DMS 273 (cell line): ENCODE measurements at regions not wholly inside any gene's neighbourhood (a gene's known extent, or its start where the extent isn't known, plus 50 kb on each side); places are given as distances from the start of the nearest gene placed in this dataset.
"Not testable (repeated sequence)": the region's sequence is repeated elsewhere in the genome, so short reads cannot be mapped to it uniquely, and the experiment has no call there.

Experiments
- DNase-seq: peaks from one replicate; lab custom pipeline; 2025; ENCODE audit not compliant: unreplicated experiment; lab: John Stamatoyannopoulos, UW

- DNase-seq, result no peak
These were observed 465.6 kb upstream of the PRKX start for GRCh38 chrX:4179031-4179430.

GRCh38 chrX:4175221-4175620 lies 461.8 kb upstream of the PRKX start:
- DNase-seq, result no peak

GRCh38 chrX:4173743-4174142 lies 460.3 kb upstream of the PRKX start:
- DNase-seq, result no peak

DNA sequence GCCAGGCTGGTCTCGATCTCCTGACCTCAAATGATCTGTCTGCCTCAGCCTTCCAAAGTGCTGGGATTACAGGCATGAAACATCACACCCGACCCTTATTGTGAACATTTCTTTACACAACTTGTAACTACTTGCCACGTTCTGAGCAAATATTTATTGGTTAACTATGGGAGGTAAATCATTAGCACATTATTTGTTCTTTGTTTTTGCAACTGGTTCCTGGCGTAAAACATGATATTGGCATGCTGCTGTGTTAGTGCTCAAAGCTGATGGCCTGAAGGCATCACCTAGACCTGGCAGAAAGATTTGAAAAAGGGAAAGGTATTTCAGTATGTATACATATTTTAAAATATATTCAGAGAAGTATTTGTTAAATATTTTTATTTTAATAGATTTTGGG lies 438.3 kb upstream of the PRKX start:
- DNase-seq, result no peak

- DNase-seq, result no peak
These were observed 436.8 kb upstream of the PRKX start for GRCh38 chrX:4150259-4150658.

- DNase-seq, result no peak
These were observed 416.2 kb upstream of the PRKX start for GRCh38 chrX:4129626-4130025.

DNA sequence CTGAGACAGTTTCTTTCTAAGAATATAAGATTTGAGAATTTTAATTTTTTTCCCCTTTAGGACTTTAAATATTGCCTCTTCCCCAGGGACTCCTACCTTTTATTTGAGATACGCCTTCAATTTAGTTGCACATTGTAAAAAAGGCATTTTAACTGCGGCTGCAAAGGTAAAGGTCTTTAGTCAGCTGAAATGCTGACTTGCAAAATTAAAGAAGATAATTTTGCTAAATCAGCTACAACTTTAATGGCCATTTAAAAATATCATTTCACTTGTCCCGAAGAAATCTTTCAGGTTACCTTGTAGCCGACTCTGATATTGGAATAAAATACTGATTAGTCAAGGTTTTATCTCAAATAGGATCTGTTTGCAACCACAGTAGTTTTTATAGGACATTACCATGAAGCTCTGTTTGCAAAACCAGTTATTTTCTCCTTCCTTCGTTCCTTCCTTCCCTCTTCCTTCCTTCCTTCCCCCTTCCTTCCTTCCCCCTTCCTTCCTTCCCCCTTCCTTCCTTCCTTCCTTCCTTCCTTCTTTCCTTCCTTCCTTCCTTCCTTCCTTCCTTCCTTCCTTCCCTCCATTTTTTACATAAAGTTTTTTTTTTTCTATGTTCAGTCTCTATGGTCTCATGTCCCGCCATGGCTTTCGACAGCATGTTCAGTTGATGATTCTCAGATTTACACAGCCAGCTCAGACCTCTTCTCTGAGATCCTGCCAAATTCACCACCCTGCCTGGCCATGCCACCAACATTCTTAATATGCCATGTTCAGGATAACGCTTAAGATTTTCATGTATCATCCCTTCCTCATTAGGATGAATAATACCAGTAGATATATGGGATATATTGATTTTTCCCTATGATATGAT lies 405.4 kb upstream of the PRKX start:
- DNase-seq, result no peak

- DNase-seq, result no peak
These were observed 397.5 kb upstream of the PRKX start for GRCh38 chrX:4110964-4111363.

GRCh38 chrX:4094926-4095325 lies 381.5 kb upstream of the PRKX start:
- no peak for DNase-seq

DNA sequence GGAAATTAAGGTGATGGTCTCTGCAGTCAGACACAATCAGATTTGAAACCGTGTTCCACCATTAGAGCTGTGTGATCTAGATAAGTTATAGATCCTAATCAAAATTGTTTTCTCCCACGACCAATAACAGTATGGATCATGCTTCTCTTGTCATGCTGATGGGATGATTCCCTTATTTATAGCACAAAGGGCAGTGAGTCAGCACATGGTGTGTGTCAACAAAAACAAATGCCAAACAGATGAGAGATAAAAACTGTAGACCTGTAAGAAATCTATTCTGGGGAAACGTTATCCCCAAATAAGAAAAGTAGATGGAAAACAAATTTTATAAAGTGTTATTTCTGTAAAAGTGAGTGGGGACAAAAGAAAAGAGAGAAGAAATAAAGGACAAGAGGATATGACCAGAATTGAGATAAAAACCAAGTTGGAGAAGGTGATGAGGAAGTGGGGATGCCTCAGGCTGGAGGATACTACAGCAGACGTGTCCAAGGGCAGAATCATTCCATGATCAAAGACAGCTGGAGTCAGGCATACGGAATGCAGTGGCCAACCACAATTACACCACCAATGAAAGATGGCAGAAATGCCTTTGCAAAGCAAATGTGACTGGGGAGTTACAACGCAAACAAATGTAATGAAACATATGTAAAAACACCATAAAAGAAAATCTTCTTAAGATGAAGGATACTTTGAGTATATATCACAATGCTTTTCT lies 377.8 kb upstream of the PRKX start:
- no peak for DNase-seq

- no peak for DNase-seq
These were observed 346.4 kb upstream of the PRKX start for GRCh38 chrX:4059893-4060292.

DNA sequence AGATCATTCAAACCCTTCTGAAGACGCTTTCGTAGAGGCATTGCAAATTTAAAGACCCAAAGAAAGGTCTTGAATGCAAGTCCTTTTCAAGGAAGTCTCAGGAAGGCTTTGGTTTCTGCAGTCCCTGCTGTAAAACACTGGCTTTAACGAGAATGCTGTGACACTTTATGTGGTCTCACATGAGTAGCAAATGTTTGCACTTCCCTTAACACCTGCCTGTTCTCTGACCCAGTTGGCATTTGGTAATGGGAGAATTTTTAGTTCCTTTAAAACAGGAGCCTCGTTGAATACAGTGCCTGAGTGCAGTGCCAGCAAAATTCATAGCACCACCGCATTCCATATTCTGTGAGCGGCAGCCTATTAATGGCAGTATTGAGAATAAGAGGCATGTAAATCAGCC lies 330.5 kb upstream of the PRKX start:
- DNase-seq, result no peak

- no peak for DNase-seq
These were observed 322.4 kb upstream of the PRKX start for GRCh38 chrX:4035874-4036273.

GRCh38 chrX:4028151-4028550 lies 314.7 kb upstream of the PRKX start:
- DNase-seq, result no peak

DNA sequence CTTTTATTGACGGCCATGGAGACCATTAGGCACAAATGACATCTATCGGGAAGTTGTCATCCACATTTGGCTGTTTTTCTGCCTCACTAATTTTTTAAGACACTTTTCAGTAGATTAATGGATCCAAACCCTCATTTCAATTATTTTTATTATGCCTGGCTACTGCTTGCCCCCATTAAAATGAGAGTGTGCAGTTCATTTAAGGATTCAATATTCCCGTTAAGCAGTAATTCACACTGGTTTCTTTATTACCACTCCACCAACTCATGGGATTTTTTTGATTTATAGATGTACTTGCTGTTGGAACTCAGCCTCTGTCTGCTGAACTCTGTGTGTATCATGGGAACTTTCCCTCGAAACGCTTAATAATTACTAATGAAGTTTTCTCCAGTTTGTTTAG lies 291.8 kb upstream of the PRKX start:
- DNase-seq, result no peak

- no peak for DNase-seq
These were observed 291.4 kb upstream of the PRKX start for GRCh38 chrX:4004822-4005221.

DNA sequence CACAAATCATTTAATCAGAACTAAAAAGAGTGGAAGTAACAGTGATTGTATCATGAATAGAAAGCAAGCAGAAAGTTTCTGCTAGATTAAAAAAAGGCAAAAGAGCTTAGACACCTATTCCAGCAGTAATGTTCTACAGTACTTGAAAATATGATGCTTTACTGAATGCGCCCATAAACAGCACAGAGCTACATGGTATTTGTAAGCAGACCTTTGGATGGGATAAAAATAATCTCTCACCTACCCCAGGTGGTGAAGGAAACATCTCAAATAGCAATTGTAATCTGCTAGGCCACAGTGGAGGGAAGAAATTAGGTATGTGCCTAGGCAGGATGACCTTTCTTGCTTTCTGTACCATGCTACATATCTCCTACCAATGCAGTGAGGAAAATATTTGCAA lies 280.9 kb upstream of the PRKX start:
- DNase-seq, result no peak

DNA sequence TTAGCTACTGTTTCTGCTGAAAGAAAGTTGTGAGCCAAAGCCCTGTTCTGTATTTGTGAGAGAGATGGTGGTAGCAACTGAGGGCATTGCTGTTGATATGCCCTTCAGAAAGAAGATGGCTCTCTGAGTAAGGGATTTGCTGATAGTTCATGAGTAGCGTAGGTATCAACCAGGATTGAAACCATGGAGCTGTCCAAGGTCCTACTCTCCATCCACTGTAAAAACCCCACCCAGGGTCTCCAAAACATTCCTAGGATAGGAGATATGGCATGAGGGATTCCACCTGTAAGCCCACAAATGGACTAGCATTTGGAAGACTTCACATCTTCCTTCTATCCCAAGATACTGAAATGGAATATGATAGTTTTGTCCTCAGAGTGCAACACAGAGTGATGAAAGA lies 277.1 kb upstream of the PRKX start:
- DNase-seq, result no peak

- not testable (repeated sequence) for DNase-seq
These were observed 258.8 kb upstream of the PRKX start for GRCh38 chrX:3972104-3972858.

- DNase-seq, result no peak
These were observed 255.3 kb upstream of the PRKX start for GRCh38 chrX:3968749-3969148.

GRCh38 chrX:3963980-3964379 lies 250.5 kb upstream of the PRKX start:
- DNase-seq, result no peak
